NCI-H2107 treated with DMSO at 0.1 percent for 48 hours (cell line): ENCODE measurements at regions not wholly inside any gene's neighbourhood (a gene's known extent, or its start where the extent isn't known, plus 50 kb on each side); places are given as distances from the start of the nearest gene placed in this dataset.

Source experiments
- DNase-seq: peaks from one replicate; lab custom pipeline; 2025; ENCODE audit not compliant: unreplicated experiment; lab: John Stamatoyannopoulos, UW

GRCh38 chr9:135230386-135230765 lies 142.9 kb downstream of the OLFM1 start:
- no peak for DNase-seq

GRCh38 chr9:135230817-135231520 lies 143.5 kb downstream of the OLFM1 start:
- DNase-seq, result no peak

DNA sequence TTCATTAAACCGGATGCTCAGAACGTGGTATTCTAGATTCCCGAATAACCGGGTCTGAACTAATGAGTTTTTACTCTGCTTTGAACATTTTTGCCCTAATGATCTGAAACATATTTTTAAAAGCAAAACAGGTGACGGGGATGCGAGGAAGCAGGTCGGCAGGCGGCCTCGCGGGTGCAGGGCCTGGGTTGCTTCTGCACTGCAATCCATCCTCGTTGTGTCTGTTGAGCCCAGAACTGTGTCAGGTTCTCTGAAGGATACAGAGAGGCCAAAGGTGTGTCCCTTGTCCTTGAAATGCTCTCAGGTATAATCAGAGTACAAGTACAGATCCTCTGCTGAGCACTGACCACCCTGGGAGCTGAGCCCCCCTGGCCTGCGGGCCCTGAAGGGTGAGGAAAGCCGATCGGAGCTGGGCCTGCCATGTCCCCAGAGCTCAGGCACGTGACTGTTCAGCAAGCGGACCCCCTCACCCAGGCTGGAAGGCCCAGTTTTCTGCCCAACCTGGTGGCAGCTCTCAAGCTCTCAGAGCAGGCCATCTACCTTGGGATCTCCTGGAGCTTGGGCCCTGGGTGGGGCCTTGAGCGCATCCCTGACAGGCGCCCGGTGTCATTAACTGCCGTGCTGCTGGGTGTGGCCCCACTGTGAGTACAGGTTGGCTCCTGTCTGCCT lies 151.8 kb downstream of the OLFM1 start:
- DNase-seq, result no peak

- no peak for DNase-seq
Observed at GRCh38 chr9:135239769-135240141, 152.3 kb downstream of the OLFM1 start.

GRCh38 chr9:135240222-135240621 lies 152.8 kb downstream of the OLFM1 start:
- no peak for DNase-seq

DNA sequence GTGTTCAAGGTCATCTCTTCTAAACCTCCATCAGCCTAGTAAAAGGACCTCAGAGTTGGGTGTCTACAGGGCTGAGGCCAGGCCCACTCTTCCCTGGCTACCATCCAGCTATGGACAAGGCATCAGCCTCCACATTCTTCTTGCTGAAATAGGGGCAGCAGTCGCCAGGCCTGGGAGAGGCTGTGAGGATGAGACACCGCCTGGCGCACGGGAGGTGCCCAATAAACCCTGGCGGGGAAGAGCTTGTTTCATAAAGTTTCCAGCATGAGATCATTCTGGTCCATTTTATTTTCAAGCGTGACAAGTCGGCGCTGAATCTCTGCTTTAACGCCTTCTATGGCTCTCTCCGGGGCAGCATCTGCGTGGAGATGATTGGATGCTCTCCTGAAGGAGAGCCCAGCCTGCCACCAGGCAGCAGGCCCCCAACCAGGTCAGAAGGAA lies 153.4 kb downstream of the OLFM1 start:
- no peak for DNase-seq

DNA sequence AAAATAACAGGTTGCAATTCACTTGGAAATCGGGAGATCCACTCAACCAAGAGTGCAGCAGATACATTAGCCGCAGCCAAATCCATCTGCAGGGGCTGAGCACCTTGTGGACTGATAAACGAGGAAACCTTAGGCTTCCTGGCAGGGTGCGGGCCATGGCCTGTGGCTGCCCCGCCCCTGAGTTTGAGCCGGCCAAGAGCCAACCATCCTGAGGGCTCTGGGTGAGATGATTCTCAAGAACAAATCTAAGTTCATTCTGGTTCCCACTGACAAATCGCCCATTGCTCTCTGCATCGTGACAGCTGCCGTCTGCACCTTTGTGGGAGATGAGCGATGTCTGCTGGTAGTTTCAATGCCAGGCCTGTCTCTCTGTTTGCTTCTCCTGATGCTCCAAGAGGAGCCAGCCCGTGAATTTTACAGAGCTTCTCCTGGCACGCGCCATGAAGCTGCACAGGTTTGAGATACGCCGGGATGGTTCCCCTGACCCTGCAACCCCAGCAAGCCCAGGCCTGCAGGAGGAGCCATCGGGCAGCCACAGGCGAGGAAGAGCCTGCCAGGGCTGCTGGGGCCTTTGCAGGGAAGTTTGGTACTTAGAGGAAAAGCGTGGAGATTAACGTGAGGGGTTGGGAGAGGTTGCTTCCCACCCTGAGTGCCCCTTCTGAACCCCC lies 154.0 kb downstream of the OLFM1 start:
- no peak for DNase-seq

DNA sequence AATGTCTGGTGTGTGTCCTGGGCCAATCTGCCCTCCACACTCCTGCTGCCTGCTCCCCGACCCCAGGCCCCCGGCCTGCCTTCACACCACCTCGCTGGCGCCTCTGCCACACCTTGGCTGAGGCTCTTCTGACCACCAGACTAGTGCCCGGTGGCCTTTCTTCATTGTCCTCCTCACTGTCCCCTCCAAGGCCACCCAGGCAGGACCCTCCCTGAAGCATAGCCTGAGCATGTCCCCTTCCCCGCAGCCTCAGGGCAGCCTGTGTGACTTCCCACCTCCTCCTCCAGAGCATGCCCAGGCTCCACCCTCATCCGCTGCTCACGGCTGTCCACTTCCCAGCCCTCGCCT lies 154.6 kb downstream of the OLFM1 start:
- DNase-seq, result no peak

DNA sequence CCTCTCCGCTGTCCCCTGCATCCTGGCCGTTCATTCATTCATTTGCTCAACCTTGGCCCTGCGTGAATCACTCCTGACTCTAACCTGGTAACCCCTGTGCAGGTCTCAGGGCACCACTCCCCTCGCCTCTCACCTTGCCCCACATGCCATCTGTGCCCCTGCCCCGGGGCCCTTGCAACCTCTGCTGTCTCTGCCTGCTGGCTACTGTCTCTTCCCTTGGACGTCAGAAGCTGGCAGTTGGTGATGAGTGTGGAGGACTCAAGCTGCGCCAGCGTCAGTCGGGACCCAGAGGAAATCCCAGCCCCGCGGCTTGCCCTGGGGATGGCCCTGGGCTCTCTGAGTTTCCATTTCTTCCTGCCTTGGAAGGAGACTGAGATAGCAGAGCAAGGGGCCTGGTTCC lies 154.9 kb downstream of the OLFM1 start:
- DNase-seq, result no peak

DNA sequence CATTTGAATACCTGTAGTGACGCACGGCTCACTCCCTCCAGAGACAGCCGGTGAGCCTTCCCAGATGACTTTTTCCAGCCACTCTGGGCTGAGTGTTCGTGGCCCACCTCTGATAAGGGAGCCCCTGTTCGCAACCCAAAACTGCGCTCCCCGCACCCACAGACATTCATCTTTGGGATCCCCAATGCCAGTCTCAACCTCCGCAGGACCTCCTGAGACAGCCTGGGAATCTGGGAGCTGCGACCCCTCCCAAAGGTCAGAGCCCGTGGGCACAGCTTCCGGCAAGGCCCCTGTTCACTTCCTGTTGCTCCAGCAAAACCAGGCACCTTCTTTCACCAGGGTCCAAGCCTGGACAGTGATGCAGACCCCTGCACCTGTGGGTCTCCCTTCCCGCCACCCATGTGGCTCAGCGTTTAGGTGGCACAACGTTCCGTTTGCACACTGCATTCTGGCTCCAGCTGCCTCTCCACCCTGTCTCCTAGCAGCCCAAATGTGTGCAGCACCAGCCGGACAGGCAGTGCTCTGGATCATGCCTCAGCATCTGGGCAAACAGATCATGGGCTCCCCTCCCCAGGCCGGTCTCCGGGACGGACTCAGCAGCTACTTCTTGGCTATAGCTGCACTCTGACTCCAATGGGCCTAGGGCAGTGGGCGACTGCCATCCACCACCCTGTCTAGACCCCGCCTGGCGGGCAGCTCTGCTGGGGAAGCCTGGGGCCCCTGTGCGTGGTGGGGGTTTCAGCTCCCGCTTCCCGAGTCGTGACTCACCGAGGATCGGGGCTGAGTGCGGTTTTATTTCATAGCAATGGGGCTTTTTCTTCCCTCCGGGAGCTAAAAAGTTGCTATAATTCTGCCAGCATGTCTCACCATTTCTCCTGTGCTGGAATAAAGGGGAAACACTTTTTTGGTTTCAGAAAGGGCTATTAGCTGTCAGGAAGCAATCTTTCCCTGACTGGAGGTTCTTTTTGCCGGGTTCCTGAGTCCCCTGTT lies 156.0 kb downstream of the OLFM1 start:
- DNase-seq, result no peak

DNA sequence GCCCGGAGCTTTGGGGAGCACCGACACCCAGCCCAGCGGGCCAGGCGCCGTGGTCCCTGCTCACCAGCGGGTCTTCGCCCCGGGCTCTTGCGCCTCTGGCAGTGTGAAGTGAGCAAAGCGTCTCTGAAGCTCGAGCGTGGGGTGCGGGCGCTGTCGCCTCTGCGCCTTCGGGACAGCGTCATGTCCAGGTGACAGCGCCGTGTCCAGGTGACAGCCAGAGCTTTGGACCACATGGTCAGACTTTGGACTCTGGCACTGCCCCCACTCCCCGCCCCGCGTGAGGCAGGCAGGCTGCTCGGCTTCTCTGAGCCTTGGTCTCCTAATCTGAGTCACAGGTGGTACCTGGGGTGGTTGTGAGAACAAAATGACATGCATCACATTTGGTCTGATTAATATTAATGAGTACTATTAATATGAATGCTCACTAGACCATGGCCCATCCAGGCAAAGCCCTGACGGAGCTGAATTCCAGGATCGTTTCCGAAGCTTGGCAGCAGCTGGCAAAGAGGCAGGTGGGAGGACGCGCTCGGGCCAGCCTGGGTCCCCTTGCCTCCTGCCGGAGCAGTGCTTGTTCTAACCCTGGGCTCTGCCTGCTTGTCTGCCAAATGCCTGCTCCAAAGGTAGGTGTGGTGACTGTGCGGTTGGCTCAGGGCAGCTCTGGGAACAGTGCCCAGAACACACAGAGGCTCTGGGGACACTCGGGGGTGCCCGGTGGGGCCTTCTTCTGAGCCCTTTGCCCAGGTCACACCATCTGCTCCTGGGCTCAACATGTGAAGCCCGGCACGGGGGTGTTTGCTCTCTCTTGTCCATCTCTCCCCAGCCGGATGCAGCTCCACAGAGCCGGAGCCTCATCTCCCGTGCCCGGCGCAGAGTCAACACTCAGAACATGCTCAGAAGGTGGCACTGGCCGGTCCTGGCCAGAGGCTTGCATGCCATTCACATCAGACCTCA lies 157.1 kb downstream of the OLFM1 start:
- DNase-seq, result no peak

- DNase-seq, result no peak
Observed at GRCh38 chr9:135245482-135246247, 158.2 kb downstream of the OLFM1 start.

GRCh38 chr9:135246248-135247205 lies 159.1 kb downstream of the OLFM1 start:
- DNase-seq, result no peak

GRCh38 chr9:135247227-135247930 lies 159.9 kb downstream of the OLFM1 start:
- DNase-seq, result no peak

DNA sequence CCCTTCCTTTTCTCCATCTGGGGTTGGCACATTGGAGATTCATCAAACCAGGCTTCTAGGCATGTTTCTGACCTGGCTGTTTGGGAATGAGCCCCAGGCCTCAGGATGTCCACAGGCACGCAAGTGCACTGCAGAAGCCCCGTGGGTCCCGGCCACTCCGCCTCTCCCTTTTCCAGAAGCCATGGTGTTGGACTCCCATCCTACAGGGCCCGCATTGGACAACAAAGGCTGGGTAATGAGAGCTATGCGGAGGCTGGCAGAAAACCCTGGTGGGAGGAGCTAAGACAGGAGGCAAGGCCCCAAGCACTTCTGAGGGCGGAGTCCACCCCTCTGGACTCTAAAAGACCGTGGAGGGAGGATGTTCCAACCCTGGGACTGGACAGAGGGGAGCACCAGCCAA lies 160.6 kb downstream of the OLFM1 start:
- DNase-seq, result no peak

- no peak for DNase-seq
Observed at GRCh38 chr9:135248721-135249120, 161.3 kb downstream of the OLFM1 start.

DNA sequence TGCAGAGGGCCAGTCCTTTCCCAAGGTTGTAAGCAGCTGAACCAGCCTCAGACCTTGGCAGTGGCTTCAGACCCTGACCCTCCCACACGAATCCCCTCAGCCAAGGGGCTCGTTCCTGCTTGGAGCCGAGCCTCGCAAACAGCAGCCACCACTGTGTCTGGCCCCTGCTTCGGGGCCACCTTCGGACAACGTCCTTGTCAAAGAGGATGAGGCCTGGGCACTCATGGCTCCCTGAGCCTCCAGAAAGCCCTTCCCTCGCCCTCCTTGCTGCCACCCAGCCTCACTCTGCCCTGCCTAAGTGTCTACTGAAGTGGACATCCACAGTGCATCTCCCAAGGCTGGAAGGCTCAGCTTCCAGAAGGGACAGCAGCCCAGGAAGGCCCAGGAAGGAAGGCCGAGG lies 161.7 kb downstream of the OLFM1 start:
- DNase-seq, result no peak

- DNase-seq, result no peak
Observed at GRCh38 chr9:135249711-135250110, 162.2 kb downstream of the OLFM1 start.
